H9 (cell line): ENCODE measurements at regions not wholly inside any gene's neighbourhood (a gene's known extent, or its start where the extent isn't known, plus 50 kb on each side); places are given as distances from the start of the nearest gene placed in this dataset.

Source experiments
- DNase-seq: peaks from one replicate; pipeline ENCODE4 v3.0.0-alpha.2; 2017
- H2AFZ ChIP-seq: one replicate; pipeline ENCODE4 v1.6.1; 2013; ENCODE audit warnings: mild to moderate bottlenecking, low read length, control low read depth, moderate library complexity
- H2AK5ac ChIP-seq: 2 replicates; pipeline ENCODE4 v1.6.1; 2013; ENCODE audit warnings: low read length, control low read depth, mixed read lengths; ENCODE audit not compliant: insufficient read length
- H2BK120ac ChIP-seq: one replicate; pipeline ENCODE4 v1.6.1; 2013; ENCODE audit warnings: low read depth, mild to moderate bottlenecking, low read length, control low read depth, inconsistent platforms; ENCODE audit not compliant: poor library complexity, severe bottlenecking
- H2BK12ac ChIP-seq: 2 replicates; pipeline ENCODE4 v1.6.1; 2013; ENCODE audit warnings: low read length, control low read depth, mixed read lengths, low read depth; ENCODE audit not compliant: insufficient read length
- H2BK15ac ChIP-seq: 2 replicates; pipeline ENCODE4 v1.6.1; 2013; ENCODE audit warnings: low read depth, low read length, control low read depth
- H2BK20ac ChIP-seq: one replicate; pipeline ENCODE4 v1.6.1; 2013; ENCODE audit warnings: low read depth, mild to moderate bottlenecking, low read length, control low read depth, inconsistent platforms; ENCODE audit not compliant: poor library complexity, severe bottlenecking
- H2BK5ac ChIP-seq: 2 replicates; pipeline ENCODE4 v1.6.1; 2013; ENCODE audit warnings: low read length, control low read depth, mixed read lengths; ENCODE audit not compliant: insufficient read length
- H3K14ac ChIP-seq: 2 replicates; pipeline ENCODE4 v1.6.1; 2013; ENCODE audit warnings: low read length, control low read depth; ENCODE audit not compliant: insufficient read depth
- H3K18ac ChIP-seq: 2 replicates; pipeline ENCODE4 v1.6.1; 2013; ENCODE audit warnings: low read depth, mild to moderate bottlenecking, mixed read lengths, low read length, control low read depth; ENCODE audit not compliant: insufficient read length
- H3K23ac ChIP-seq: 2 replicates; pipeline ENCODE4 v1.6.1; 2013; ENCODE audit warnings: low read length, control low read depth, mixed read lengths, low read depth; ENCODE audit not compliant: insufficient read length
- H3K23me2 ChIP-seq: 2 replicates; pipeline ENCODE4 v1.6.1; 2013; ENCODE audit warnings: low read depth, mild to moderate bottlenecking, mixed read lengths, low read length, control low read depth; ENCODE audit not compliant: insufficient read length, poor library complexity, severe bottlenecking
- H3K27ac ChIP-seq: 2 replicates; pipeline ENCODE4 v1.5.1; 2013; ENCODE audit warnings: low read length, control low read depth, mixed read lengths, low read depth; ENCODE audit not compliant: insufficient read length
- H3K27me3 ChIP-seq: 2 replicates; pipeline ENCODE4 v1.6.1; 2013; ENCODE audit warnings: low read length, control low read depth, inconsistent platforms; ENCODE audit not compliant: insufficient read depth
- H3K4ac ChIP-seq: 2 replicates; pipeline ENCODE4 v1.6.1; 2013; ENCODE audit warnings: low read depth, mild to moderate bottlenecking, control low read depth, inconsistent platforms, low read length, moderate library complexity
- H3K4me1 ChIP-seq: 2 replicates; pipeline ENCODE4 v1.6.1; 2013; ENCODE audit warnings: low read length, control low read depth, inconsistent platforms; ENCODE audit not compliant: insufficient read depth
- H3K4me2 ChIP-seq: 2 replicates; pipeline ENCODE4 v1.6.1; 2013; ENCODE audit warnings: low read length, control low read depth, mixed read lengths; ENCODE audit not compliant: insufficient read length, insufficient read depth
- H3K56ac ChIP-seq: 2 replicates; pipeline ENCODE4 v1.6.1; 2013; ENCODE audit warnings: low read depth, mild to moderate bottlenecking, mixed read lengths, low read length, control low read depth; ENCODE audit not compliant: insufficient read length
- H3K79me1 ChIP-seq: 2 replicates; pipeline ENCODE4 v1.6.1; 2013; ENCODE audit warnings: low read depth, mild to moderate bottlenecking, moderate library complexity, low read length, control low read depth, inconsistent platforms; ENCODE audit not compliant: insufficient read depth, poor library complexity, severe bottlenecking
- H3K79me2 ChIP-seq: 2 replicates; pipeline ENCODE4 v1.6.1; 2013; ENCODE audit warnings: low read length, control low read depth, inconsistent platforms; ENCODE audit not compliant: insufficient read depth
- H3K9ac ChIP-seq: 2 replicates; pipeline ENCODE4 v1.6.1; 2013; ENCODE audit warnings: low read length, control low read depth, mixed read lengths; ENCODE audit not compliant: insufficient read length; ENCODE audit errors: extremely low read depth
- H3K9me3 ChIP-seq: one replicate; pipeline ENCODE4 v1.6.1; 2013; ENCODE audit warnings: low read depth, low read length, inconsistent platforms; ENCODE audit not compliant: control insufficient read depth
- H3T11ph ChIP-seq: one replicate; pipeline ENCODE4 v1.6.1; 2013; ENCODE audit warnings: mild to moderate bottlenecking, low read length, control low read depth, inconsistent platforms
- H4K20me1 ChIP-seq: one replicate; pipeline ENCODE4 v1.6.1; 2013; ENCODE audit not compliant: control insufficient read depth, insufficient read length, insufficient read depth
- H4K5ac ChIP-seq: 2 replicates; pipeline ENCODE4 v1.6.1; 2013; ENCODE audit warnings: low read depth, mild to moderate bottlenecking, mixed read lengths, low read length, control low read depth; ENCODE audit not compliant: insufficient read length
- H4K8ac ChIP-seq: replicated peaks from 2 replicates; pipeline ENCODE4 v1.6.1; 2013; ENCODE audit warnings: low read length, control low read depth, mixed read lengths, low read depth; ENCODE audit not compliant: insufficient read length
- H4K91ac ChIP-seq: 2 replicates; pipeline ENCODE4 v1.6.1; 2013; ENCODE audit warnings: low read depth, mild to moderate bottlenecking, moderate library complexity, mixed read lengths, low read length, control low read depth; ENCODE audit not compliant: insufficient read length
- H3K27ac Mint-ChIP-seq, 3 experiments: 2 replicates in 2 of 3; 3 replicates in 1 of 3; pipeline ENCODE4 v1.8.0; 2020 to 2021; ENCODE audit warnings: mixed read lengths in 3 of 3, mild to moderate bottlenecking in 1 of 3, moderate library complexity in 1 of 3
- H3K27me3 Mint-ChIP-seq: 2 replicates; pipeline ENCODE4 v1.8.0; 2021; ENCODE audit warnings: low read depth, mild to moderate bottlenecking, moderate library complexity, mixed read lengths
- H3K36me3 Mint-ChIP-seq, 3 experiments: 2 replicates in 2 of 3; 3 replicates in 1 of 3; pipeline ENCODE4 v1.8.0; 2020 to 2021; ENCODE audit warnings: low read depth in 3 of 3, mixed read lengths in 3 of 3; ENCODE audit not compliant: insufficient read depth in 1 of 3
- H3K4me1 Mint-ChIP-seq, 2 experiments: 2 replicates each; pipeline ENCODE4 v1.8.0; 2020; ENCODE audit warnings: mixed read lengths in 2 of 2
- H3K4me3 Mint-ChIP-seq, 2 experiments: 2 replicates in 1 of 2; 3 replicates in 1 of 2; pipeline ENCODE4 v1.8.0; 2020 to 2021; ENCODE audit warnings: mild to moderate bottlenecking in 2 of 2, mixed read lengths in 2 of 2, moderate library complexity in 1 of 2
- H3K9me3 Mint-ChIP-seq, 2 experiments: 2 replicates in 1 of 2; 3 replicates in 1 of 2; pipeline ENCODE4 v1.8.0; 2020; ENCODE audit warnings: mild to moderate bottlenecking in 2 of 2, mixed read lengths in 2 of 2, moderate library complexity in 1 of 2
- CTCF ChIP-seq: fragments of 200-600 bp; sonication (generic); conservative IDR thresholded peaks from 3 replicates; pipeline ENCODE4 v1.8.0; 2021; ENCODE audit warnings: antibody characterized with exemption, mild to moderate bottlenecking
- WGBS: extraction: QIAGEN DNeasy Blood & Tissue Kit; methylation state at CpG from one replicate; pipeline ENCODE4 v1.1.7; 2013; ENCODE audit warnings: missing lambda C conversion rate, low lambda C conversion rate, mixed read lengths; ENCODE audit not compliant: insufficient read length; ENCODE audit errors: extremely low coverage; 5-methylcytosine and 5-hydroxymethylcytosine counted together

- H4K20me1 ChIP-seq: no peaks in the 10 kb centered on the region
- WGBS: no CpG with 5 or more reads among the region's 5 CpGs
- H3K27me3 Mint-ChIP-seq: no peaks in the 10 kb centered on the region; the same call in 1 of the 2 replicates
- H3K79me1 ChIP-seq: no peaks in the 10 kb centered on the region
- no peak overlapping the region for H3K56ac ChIP-seq
- H3K79me2 ChIP-seq: no peaks in the 10 kb centered on the region
- no peak overlapping the region for H2BK5ac ChIP-seq
- H4K8ac ChIP-seq: no peak overlapping the region
- no peak overlapping the region for H2AK5ac ChIP-seq
- no peak overlapping the region for H3K27ac ChIP-seq
- no peak overlapping the region for H2BK12ac ChIP-seq
- no peak overlapping the region for H3K4me2 ChIP-seq
- H2AFZ ChIP-seq: no peak overlapping the region
- no peak overlapping the region for H3K14ac ChIP-seq
- no peak overlapping the region for H3K4me3 Mint-ChIP-seq
- H3K27ac Mint-ChIP-seq: no peak overlapping the region
- TF ChIP-seq CTCF: no peak
- H3K9me3 ChIP-seq: no peaks in the 10 kb centered on the region
- H4K91ac ChIP-seq: no peak overlapping the region
- no peak overlapping the region for H3T11ph ChIP-seq
- no peaks in the 10 kb centered on the region for H3K4me1 ChIP-seq
- H3K4ac ChIP-seq: no peak overlapping the region
- H3K36me3 Mint-ChIP-seq: peaks cover 3 to 4% (median 4%) of the 10 kb centered on the region in 3 experiments; a peak in 3 of 7 replicates
- no peak overlapping the region for H2BK120ac ChIP-seq
- no peaks in the 10 kb centered on the region for H3K23me2 ChIP-seq
- no peak overlapping the region for H2BK15ac ChIP-seq
- no peak overlapping the region for H2BK20ac ChIP-seq
- no peak overlapping the region for H3K9ac ChIP-seq
- no peak overlapping the region for H3K23ac ChIP-seq
- no peak overlapping the region for H4K5ac ChIP-seq
- H3K18ac ChIP-seq: no peak overlapping the region
- H3K27me3 ChIP-seq: no peaks in the 10 kb centered on the region
- H3K4me1 Mint-ChIP-seq: no peaks in the 10 kb centered on the region
- H3K9me3 Mint-ChIP-seq: peaks cover 4 to 5% of the 10 kb centered on the region in 2 experiments; a peak in 4 of 5 replicates
- no peak for DNase-seq
Measured at GRCh38 chr20:48227381-48227780, 442.1 kb upstream of the SULF2 start.
